HFFc6 (cell line): ENCODE measurements at regions not wholly inside any gene's neighbourhood (a gene's known extent, or its start where the extent isn't known, plus 50 kb on each side); places are given as distances from the start of the nearest gene placed in this dataset.

ENCODE experiments used
- DNase-seq: peaks from one replicate; pipeline ENCODE4 v3.0.0-alpha.2; 2018
- H3K27ac Mint-ChIP-seq: 2 replicates; pipeline ENCODE4 v1.8.0; 2020; ENCODE audit warnings: mild to moderate bottlenecking, mixed read lengths
- H3K27me3 Mint-ChIP-seq: 2 replicates; pipeline ENCODE4 v1.8.0; 2021; ENCODE audit warnings: mild to moderate bottlenecking, moderate library complexity, mixed read lengths; ENCODE audit not compliant: insufficient read depth
- H3K36me3 Mint-ChIP-seq: 2 replicates; pipeline ENCODE4 v1.8.0; 2021; ENCODE audit warnings: low read depth, mixed read lengths
- H3K4me1 Mint-ChIP-seq: 2 replicates; pipeline ENCODE4 v1.8.0; 2020; ENCODE audit warnings: low read depth, mixed read lengths
- H3K4me3 Mint-ChIP-seq: 2 replicates; pipeline ENCODE4 v1.8.0; 2020; ENCODE audit warnings: mild to moderate bottlenecking, moderate library complexity, mixed read lengths
- H3K9me3 Mint-ChIP-seq: 2 replicates; pipeline ENCODE4 v1.8.0; 2020; ENCODE audit warnings: mild to moderate bottlenecking, mixed read lengths
- TF ChIP-seq, protein P1 (sequence below): fragments of 200-600 bp; sonication (generic); IDR thresholded peaks from 2 replicates; pipeline ENCODE4 v1.5.0; 2021; ENCODE audit warnings: antibody characterized with exemption, mild to moderate bottlenecking

- no peak overlapping the region for H3K4me3 Mint-ChIP-seq
- no peaks in the 10 kb centered on the region for H3K4me1 Mint-ChIP-seq
- peaks cover 10% of the 10 kb centered on the region for H3K27me3 Mint-ChIP-seq
- peaks cover 16% of the 10 kb centered on the region; the same call in 1 of the 2 replicates for H3K9me3 Mint-ChIP-seq
- H3K36me3 Mint-ChIP-seq: no peaks in the 10 kb centered on the region; the same call in 1 of the 2 replicates
- no peak for DNase-seq
- no peak overlapping the region for H3K27ac Mint-ChIP-seq
- TF ChIP-seq, protein P1, sequence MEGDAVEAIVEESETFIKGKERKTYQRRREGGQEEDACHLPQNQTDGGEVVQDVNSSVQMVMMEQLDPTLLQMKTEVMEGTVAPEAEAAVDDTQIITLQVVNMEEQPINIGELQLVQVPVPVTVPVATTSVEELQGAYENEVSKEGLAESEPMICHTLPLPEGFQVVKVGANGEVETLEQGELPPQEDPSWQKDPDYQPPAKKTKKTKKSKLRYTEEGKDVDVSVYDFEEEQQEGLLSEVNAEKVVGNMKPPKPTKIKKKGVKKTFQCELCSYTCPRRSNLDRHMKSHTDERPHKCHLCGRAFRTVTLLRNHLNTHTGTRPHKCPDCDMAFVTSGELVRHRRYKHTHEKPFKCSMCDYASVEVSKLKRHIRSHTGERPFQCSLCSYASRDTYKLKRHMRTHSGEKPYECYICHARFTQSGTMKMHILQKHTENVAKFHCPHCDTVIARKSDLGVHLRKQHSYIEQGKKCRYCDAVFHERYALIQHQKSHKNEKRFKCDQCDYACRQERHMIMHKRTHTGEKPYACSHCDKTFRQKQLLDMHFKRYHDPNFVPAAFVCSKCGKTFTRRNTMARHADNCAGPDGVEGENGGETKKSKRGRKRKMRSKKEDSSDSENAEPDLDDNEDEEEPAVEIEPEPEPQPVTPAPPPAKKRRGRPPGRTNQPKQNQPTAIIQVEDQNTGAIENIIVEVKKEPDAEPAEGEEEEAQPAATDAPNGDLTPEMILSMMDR: no peak
Observed at GRCh38 chr9:135374591-135374990, 105.0 kb upstream of the PPP1R26 start.

DNA sequence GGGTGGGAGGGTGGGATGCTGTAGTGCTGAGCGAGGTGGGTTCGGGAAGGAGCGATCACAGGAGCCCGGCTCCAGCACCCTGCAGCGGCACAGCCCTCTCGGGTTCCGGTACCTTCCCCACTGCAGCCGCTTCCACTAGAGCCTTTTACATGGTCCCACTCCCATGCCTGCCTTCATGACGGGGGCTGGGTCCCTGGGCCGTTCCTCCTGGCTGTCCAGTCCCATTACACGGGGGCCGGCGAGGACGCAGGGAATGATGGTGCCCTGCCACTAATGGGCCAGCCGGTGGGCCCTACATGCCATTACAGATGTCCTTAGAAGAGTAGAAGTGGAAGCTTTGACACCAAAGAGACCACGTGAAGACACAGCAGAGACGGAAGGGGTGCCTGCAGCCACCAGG is 104.6 kb upstream of the PPP1R26 start:
- Mint-ChIP-seq H3K27ac (no peak overlapping the region), H3K36me3 (no peaks in the 10 kb centered on the region; the same call in 1 of the 2 replicates), H3K9me3 (peaks cover 16% of the 10 kb centered on the region; the same call in 1 of the 2 replicates), H3K4me3 (no peak overlapping the region), H3K27me3 (peaks cover 10% of the 10 kb centered on the region), H3K4me1 (no peaks in the 10 kb centered on the region)
- no peak for DNase-seq
- TF ChIP-seq, protein P1: no peak

DNA sequence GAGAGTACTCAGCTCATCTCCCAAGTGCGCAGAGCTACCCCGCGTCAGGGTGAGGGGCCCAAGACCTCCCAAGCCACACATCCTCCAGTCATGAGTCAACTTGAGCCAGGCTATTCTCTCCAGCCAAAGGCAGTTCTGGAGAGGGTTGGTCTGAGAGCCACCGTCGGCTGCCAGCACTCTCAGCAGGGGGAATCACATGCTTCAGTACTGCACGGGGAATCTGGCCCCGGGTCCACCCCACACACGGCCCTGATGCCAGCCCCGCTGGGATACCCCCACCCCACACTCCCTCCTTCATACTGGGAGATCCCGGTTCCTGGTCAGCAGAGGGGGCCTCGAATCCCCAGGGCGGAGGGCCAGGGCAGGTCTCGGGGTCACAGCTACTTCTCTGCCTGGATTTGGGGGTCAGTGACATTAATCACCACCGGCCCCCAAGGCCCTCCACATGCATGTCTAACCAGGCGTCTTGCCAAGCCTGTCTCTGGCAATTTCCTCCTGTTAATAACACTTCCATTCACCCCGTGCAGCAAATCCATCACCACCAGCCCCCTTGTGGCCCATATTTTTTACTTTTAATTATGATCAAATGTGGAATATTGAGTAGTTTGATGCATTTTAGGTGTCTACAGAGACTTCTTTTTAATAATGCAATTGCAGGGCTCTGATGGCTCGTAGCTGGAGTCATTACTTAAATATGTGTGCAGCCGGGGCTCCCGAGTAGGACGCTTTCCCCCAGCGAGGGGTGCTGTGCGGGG is 102.9 kb upstream of the PPP1R26 start:
- no peak overlapping the region for H3K27ac Mint-ChIP-seq
- no peak overlapping the region for H3K4me3 Mint-ChIP-seq
- H3K36me3 Mint-ChIP-seq: no peaks in the 10 kb centered on the region; the same call in 1 of the 2 replicates
- H3K9me3 Mint-ChIP-seq: peaks cover 25% of the 10 kb centered on the region
- no peak for DNase-seq
- TF ChIP-seq, protein P1: no peak
- peaks cover 10% of the 10 kb centered on the region for H3K27me3 Mint-ChIP-seq
- no peaks in the 10 kb centered on the region for H3K4me1 Mint-ChIP-seq

GRCh38 chr9:135377431-135377830 is 102.2 kb upstream of the PPP1R26 start:
- Mint-ChIP-seq H3K4me1 (no peaks in the 10 kb centered on the region), H3K27ac (no peak overlapping the region), H3K27me3 (peaks cover 12% of the 10 kb centered on the region), H3K9me3 (peaks cover 31% of the 10 kb centered on the region), H3K4me3 (no peak overlapping the region), H3K36me3 (no peaks in the 10 kb centered on the region; the same call in 1 of the 2 replicates)
- TF ChIP-seq, protein P1: no peak
- DNase-seq: no peak

DNA sequence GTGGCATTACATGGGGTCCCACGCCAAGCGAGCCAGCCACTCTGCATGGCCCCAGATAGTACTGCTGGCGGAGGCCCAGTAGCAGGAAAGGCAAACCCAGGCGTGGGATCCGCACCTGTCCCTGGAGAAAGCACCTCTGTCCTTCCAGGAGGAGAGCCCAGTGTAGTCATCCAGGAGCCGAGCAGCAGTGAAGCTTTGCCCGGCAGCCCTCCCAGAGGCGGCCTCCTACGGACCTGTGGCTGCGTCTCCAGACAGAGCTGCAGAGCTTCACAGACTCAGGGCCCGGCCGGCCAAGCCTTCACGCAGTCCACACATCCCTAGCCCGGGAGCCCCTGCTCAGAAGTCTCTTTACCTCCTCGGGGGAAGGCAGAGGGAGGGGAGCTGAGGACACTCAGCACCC is 100.8 kb upstream of the PPP1R26 start:
- H3K36me3 Mint-ChIP-seq: no peaks in the 10 kb centered on the region; the same call in 1 of the 2 replicates
- H3K4me1 Mint-ChIP-seq: no peaks in the 10 kb centered on the region
- no peak for DNase-seq
- H3K27ac Mint-ChIP-seq: no peak overlapping the region
- H3K27me3 Mint-ChIP-seq: peaks cover 17% of the 10 kb centered on the region
- H3K9me3 Mint-ChIP-seq: peaks cover 38% of the 10 kb centered on the region
- TF ChIP-seq, protein P1: no peak
- no peak overlapping the region for H3K4me3 Mint-ChIP-seq
